Thyroid gland (tissue), 4 donors: ENCODE measurements at regions not wholly inside any gene's neighbourhood (a gene's known extent, or its start where the extent isn't known, plus 50 kb on each side); places are given as distances from the start of the nearest gene placed in this dataset.

ENCODE experiments used
- CTCF ChIP-seq, 6 experiments: fragments of 200-600 bp in 3 of 6; fragments of 450-650 bp in 3 of 6; sonication (generic) in 3 of 6; IDR thresholded peaks; one replicate each; pipeline ENCODE4 v1.5.1; 2016 to 2019; ENCODE audit warnings: antibody characterized with exemption in 6 of 6, mild to moderate bottlenecking in 2 of 6, inconsistent platforms in 1 of 6, moderate library complexity in 1 of 6
- POLR2A ChIP-seq, 2 donors: fragments of 450-650 bp; IDR thresholded peaks; one replicate each; pipeline ENCODE4 v1.6.1; 2017; ENCODE audit warnings: antibody characterized with exemption in 2 of 2, mild to moderate bottlenecking in 2 of 2, moderate library complexity in 1 of 2

- TF ChIP-seq CTCF (IDR thresholded peaks at IDR 0.05) (no peak), POLR2A (IDR thresholded peaks at IDR 0.05) (no peak)
These were observed 59.6 kb upstream of the FRMD4B start for GRCh38 chr3:69445498-69445897.
